Prostate gland (tissue), 2 donors: ENCODE measurements at regions not wholly inside any gene's neighbourhood (a gene's known extent, or its start where the extent isn't known, plus 50 kb on each side); places are given as distances from the start of the nearest gene placed in this dataset.

ENCODE experiments used
- POLR2A ChIP-seq: fragments of 450-650 bp; IDR thresholded peaks from one replicate; pipeline ENCODE4 v1.6.1; 2016; ENCODE audit warnings: antibody characterized with exemption, mild to moderate bottlenecking
- POLR2AphosphoS5 ChIP-seq: sonication (generic); formaldehyde crosslinking; IDR thresholded peaks from one replicate; pipeline ENCODE4 v1.6.1; 2017; ENCODE audit warnings: antibody characterized with exemption
- TF ChIP-seq, protein P1 (sequence below), 4 experiments: fragments of 200-600 bp in 2 of 4; fragments of 450-650 bp in 2 of 4; sonication (generic) in 2 of 4; IDR thresholded peaks; 1 replicate in 3 of 4; 2 replicates in 1 of 4; pipeline ENCODE4 v1.5.1; 2016 to 2019; ENCODE audit warnings: antibody characterized with exemption in 4 of 4, mild to moderate bottlenecking in 2 of 4, moderate library complexity in 2 of 4

DNA sequence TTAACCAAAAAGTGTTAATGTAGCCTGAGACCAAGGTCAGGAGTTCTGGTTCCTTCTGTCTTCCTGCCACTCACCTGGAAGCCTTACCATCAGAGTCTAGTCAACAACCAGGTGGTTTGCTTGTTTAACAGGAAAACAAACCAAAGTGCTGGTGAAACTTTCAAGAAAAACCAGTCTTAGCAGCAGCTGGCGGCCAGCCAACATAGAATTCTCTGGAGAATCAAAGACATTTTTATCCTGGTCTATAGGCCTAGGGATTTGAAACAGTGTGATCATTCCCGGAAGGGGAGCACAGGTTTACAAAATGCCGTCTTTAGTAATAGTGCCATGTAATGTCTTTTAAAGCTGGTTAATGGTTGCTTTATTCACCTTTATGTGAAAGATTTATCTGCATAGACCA lies 146.6 kb upstream of the AKIRIN2 start:
- TF ChIP-seq POLR2AphosphoS5 (peak; percentile 28), POLR2A (no peak)
- TF ChIP-seq, protein P1, sequence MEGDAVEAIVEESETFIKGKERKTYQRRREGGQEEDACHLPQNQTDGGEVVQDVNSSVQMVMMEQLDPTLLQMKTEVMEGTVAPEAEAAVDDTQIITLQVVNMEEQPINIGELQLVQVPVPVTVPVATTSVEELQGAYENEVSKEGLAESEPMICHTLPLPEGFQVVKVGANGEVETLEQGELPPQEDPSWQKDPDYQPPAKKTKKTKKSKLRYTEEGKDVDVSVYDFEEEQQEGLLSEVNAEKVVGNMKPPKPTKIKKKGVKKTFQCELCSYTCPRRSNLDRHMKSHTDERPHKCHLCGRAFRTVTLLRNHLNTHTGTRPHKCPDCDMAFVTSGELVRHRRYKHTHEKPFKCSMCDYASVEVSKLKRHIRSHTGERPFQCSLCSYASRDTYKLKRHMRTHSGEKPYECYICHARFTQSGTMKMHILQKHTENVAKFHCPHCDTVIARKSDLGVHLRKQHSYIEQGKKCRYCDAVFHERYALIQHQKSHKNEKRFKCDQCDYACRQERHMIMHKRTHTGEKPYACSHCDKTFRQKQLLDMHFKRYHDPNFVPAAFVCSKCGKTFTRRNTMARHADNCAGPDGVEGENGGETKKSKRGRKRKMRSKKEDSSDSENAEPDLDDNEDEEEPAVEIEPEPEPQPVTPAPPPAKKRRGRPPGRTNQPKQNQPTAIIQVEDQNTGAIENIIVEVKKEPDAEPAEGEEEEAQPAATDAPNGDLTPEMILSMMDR (IDR thresholded peaks at IDR 0.05): no peak
